OCI-LY7 (cell line): ENCODE measurements at regions not wholly inside any gene's neighbourhood (a gene's known extent, or its start where the extent isn't known, plus 50 kb on each side); places are given as distances from the start of the nearest gene placed in this dataset.

Experiments used
- EZH2phosphoT487 ChIP-seq: fragments of 200-600 bp; sonication (generic); IDR thresholded peaks from 2 replicates; pipeline ENCODE4 v1.6.1; 2018; ENCODE audit warnings: low read depth, borderline replicate concordance, mild to moderate bottlenecking, mixed run types, antibody characterized with exemption, low read length, moderate library complexity, mixed read lengths
- TF ChIP-seq, protein P1 (sequence below): fragments of 200-600 bp; sonication (generic); conservative IDR thresholded peaks from 2 replicates; pipeline ENCODE4 v1.5.1; 2014; ENCODE audit warnings: mild to moderate bottlenecking, antibody characterized with exemption, low read length, moderate library complexity, mixed read lengths

DNA sequence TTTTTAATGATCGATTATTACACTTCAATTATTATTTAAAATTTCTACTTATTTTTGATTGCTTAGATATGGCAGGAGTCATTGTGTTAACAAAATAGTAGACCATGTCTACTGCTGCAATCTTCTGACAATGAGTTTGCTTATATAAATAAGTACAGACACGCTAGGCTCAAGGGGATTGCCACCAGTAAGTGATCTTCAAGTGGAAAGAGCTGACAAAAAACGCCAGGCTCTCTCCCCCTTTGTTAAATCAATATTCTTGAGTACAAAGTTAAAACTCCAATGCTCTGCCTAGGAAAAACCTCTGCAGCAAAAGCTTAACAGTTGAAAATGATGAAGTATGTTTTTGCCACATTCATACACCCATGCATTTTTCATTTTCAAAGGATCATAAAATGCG is 738.1 kb downstream of the HDGFL1 start:
- TF ChIP-seq, protein P1, sequence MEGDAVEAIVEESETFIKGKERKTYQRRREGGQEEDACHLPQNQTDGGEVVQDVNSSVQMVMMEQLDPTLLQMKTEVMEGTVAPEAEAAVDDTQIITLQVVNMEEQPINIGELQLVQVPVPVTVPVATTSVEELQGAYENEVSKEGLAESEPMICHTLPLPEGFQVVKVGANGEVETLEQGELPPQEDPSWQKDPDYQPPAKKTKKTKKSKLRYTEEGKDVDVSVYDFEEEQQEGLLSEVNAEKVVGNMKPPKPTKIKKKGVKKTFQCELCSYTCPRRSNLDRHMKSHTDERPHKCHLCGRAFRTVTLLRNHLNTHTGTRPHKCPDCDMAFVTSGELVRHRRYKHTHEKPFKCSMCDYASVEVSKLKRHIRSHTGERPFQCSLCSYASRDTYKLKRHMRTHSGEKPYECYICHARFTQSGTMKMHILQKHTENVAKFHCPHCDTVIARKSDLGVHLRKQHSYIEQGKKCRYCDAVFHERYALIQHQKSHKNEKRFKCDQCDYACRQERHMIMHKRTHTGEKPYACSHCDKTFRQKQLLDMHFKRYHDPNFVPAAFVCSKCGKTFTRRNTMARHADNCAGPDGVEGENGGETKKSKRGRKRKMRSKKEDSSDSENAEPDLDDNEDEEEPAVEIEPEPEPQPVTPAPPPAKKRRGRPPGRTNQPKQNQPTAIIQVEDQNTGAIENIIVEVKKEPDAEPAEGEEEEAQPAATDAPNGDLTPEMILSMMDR: no peak
- TF ChIP-seq EZH2phosphoT487: no peak
